OCI-LY7 (cell line): ENCODE measurements at regions not wholly inside any gene's neighbourhood (a gene's known extent, or its start where the extent isn't known, plus 50 kb on each side); places are given as distances from the start of the nearest gene placed in this dataset.

ENCODE experiments used
- BruUV-seq: library from RNA; stranded (reverse); fragments of 400-500 nt; replicated peaks from 2 replicates; lab custom pipeline; 2021; lab: Mats Ljungman, UMichigan
- CTCF ChIA-PET: fragments of 300-600 bp; sonication (Branson Sonifier 250); formaldehyde crosslinking; loops from one replicate; lab custom pipeline; 2022; ENCODE audit warnings: antibody characterized with exemption; ENCODE audit not compliant: unreplicated experiment; lab: Charles Lee
- POLR2A ChIA-PET: fragments of 300-600 bp; sonication (Branson Sonifier 250); formaldehyde crosslinking; loops from one replicate; lab custom pipeline; 2022; ENCODE audit warnings: antibody characterized with exemption; lab: Charles Lee
- DNase-seq: peaks from one replicate; pipeline ENCODE4 v3.0.0-alpha.2; 2015; ENCODE audit warnings: low spot score
- H2AFZ ChIP-seq: fragments of 200-600 bp; sonication (generic), shearing (Covaris generic); 2 replicates; pipeline ENCODE4 v1.6.1; 2014; ENCODE audit warnings: mild to moderate bottlenecking, antibody characterized with exemption, low read length, moderate library complexity
- H3K27ac ChIP-seq: fragments of 200-600 bp; sonication (generic); 2 replicates; pipeline ENCODE4 v1.5.1; 2014; ENCODE audit warnings: mixed run types, low read depth, mild to moderate bottlenecking, moderate library complexity, low read length, inconsistent platforms; ENCODE audit not compliant: poor library complexity, severe bottlenecking
- H3K36me3 ChIP-seq: fragments of 200-600 bp; sonication (generic); 2 replicates; pipeline ENCODE4 v1.6.1; 2014; ENCODE audit warnings: mild to moderate bottlenecking, antibody characterized with exemption, low read length, moderate library complexity, mixed read lengths; ENCODE audit not compliant: insufficient read depth
- H3K4me1 ChIP-seq: fragments of 200-600 bp; sonication (generic); 2 replicates; pipeline ENCODE4 v1.5.1; 2014; ENCODE audit warnings: mild to moderate bottlenecking, low read length; ENCODE audit not compliant: insufficient read depth, poor library complexity, severe bottlenecking
- H3K4me2 ChIP-seq: fragments of 200-600 bp; sonication (generic); 2 replicates; pipeline ENCODE4 v1.6.1; 2014; ENCODE audit warnings: mild to moderate bottlenecking, low read length
- H3K4me3 ChIP-seq: fragments of 200-600 bp; sonication (generic); 2 replicates; pipeline ENCODE4 v1.5.1; 2014; ENCODE audit warnings: mild to moderate bottlenecking, low read depth, low read length; ENCODE audit not compliant: poor library complexity, severe bottlenecking
- H3K79me2 ChIP-seq: fragments of 200-600 bp; sonication (generic); 2 replicates; pipeline ENCODE4 v1.6.1; 2016; ENCODE audit warnings: low read depth, mild to moderate bottlenecking, low read length, moderate library complexity, mixed read lengths; ENCODE audit not compliant: insufficient read depth
- H3K9me2 ChIP-seq: fragments of 200-600 bp; sonication (generic); 2 replicates; pipeline ENCODE4 v1.6.1; 2016; ENCODE audit warnings: mild to moderate bottlenecking, low read length, mixed read lengths; ENCODE audit not compliant: insufficient read depth
- H3K9me3 ChIP-seq: fragments of 200-600 bp; sonication (generic); 2 replicates; pipeline ENCODE4 v1.6.1; 2014; ENCODE audit warnings: mild to moderate bottlenecking, mixed run types, low read length, mixed read lengths
- H4K20me1 ChIP-seq: fragments of 200-600 bp; sonication (generic); 2 replicates; pipeline ENCODE4 v1.6.1; 2014; ENCODE audit warnings: mild to moderate bottlenecking, antibody characterized with exemption, low read length, moderate library complexity, mixed read lengths; ENCODE audit not compliant: insufficient read depth
- EZH2phosphoT487 ChIP-seq: fragments of 200-600 bp; sonication (generic); IDR thresholded peaks from 2 replicates; pipeline ENCODE4 v1.6.1; 2018; ENCODE audit warnings: low read depth, borderline replicate concordance, mild to moderate bottlenecking, mixed run types, antibody characterized with exemption, low read length, moderate library complexity, mixed read lengths
- intact Hi-C: fragments of 100-400 bp; cut with micrococcal nuclease; formaldehyde crosslinking; loops from one replicate; pipeline ENCODE4 v1.10.0; 2022; ENCODE audit not compliant: unreplicated experiment
- TF ChIP-seq, protein P1 (sequence below): fragments of 200-600 bp; sonication (generic); conservative IDR thresholded peaks from 2 replicates; pipeline ENCODE4 v1.5.1; 2014; ENCODE audit warnings: mild to moderate bottlenecking, antibody characterized with exemption, low read length, moderate library complexity, mixed read lengths

DNA sequence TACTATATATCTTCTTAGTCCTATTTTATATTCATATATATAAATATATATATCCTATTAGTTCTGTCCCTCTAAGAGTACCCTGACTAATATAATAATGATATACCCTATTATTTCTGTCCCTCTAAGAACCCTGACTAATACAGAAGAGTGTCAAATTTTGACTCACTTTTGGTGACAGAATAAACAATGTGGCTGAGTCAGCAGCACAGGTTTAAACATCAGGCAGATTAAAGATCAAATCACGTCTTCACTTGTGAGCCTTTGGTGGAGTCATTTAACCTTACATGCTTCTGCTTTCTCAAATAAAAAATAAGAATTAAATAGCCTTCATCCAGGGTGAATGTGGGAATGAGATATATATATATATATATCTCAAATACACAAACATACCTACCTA is 615.9 kb upstream of the GCFC2 start:
- Histone ChIP-seq H3K9me2 (no peaks in the 10 kb centered on the region), H3K4me3 (no peak overlapping the region), H3K36me3 (no peaks in the 10 kb centered on the region), H3K4me1 (no peaks in the 10 kb centered on the region), H4K20me1 (no peaks in the 10 kb centered on the region), H3K79me2 (no peaks in the 10 kb centered on the region), H3K9me3 (no peaks in the 10 kb centered on the region), H3K27ac (no peak overlapping the region), H2AFZ (no peak overlapping the region), H3K4me2 (no peak overlapping the region)
- POLR2A ChIA-PET = no interaction called here
- intact Hi-C loops = no loop called here
- no TSS peak for BruUV-seq
- CTCF ChIA-PET = no interaction called here
- TF ChIP-seq EZH2phosphoT487 = no peak
- TF ChIP-seq, protein P1, sequence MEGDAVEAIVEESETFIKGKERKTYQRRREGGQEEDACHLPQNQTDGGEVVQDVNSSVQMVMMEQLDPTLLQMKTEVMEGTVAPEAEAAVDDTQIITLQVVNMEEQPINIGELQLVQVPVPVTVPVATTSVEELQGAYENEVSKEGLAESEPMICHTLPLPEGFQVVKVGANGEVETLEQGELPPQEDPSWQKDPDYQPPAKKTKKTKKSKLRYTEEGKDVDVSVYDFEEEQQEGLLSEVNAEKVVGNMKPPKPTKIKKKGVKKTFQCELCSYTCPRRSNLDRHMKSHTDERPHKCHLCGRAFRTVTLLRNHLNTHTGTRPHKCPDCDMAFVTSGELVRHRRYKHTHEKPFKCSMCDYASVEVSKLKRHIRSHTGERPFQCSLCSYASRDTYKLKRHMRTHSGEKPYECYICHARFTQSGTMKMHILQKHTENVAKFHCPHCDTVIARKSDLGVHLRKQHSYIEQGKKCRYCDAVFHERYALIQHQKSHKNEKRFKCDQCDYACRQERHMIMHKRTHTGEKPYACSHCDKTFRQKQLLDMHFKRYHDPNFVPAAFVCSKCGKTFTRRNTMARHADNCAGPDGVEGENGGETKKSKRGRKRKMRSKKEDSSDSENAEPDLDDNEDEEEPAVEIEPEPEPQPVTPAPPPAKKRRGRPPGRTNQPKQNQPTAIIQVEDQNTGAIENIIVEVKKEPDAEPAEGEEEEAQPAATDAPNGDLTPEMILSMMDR = no peak
- DNase-seq = no peak

DNA sequence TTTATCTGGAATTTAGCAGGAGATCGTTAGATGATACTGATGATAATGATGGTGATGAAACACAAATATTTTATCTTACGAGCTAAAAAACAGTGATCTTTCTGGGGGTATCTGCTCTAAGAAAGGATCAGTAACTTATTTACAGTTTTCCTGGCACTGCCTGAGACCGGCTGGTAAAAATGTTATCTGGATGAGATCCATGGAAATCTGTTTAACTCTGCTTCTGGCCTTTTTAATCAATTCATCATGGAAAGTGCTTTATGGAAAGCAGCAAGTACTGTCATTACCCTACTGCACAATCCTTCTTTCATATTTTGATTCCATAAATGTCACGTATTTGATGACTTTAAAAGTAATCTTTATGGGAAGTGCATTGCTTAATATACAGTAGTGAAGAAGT is 612.7 kb upstream of the GCFC2 start:
- no peak for DNase-seq
- Histone ChIP-seq H3K9me3 (no peaks in the 10 kb centered on the region), H2AFZ (no peak overlapping the region), H3K9me2 (no peaks in the 10 kb centered on the region), H3K4me3 (no peak overlapping the region), H4K20me1 (no peaks in the 10 kb centered on the region), H3K4me2 (no peak overlapping the region), H3K36me3 (no peaks in the 10 kb centered on the region), H3K27ac (no peak overlapping the region), H3K4me1 (no peaks in the 10 kb centered on the region), H3K79me2 (no peaks in the 10 kb centered on the region)
- TF ChIP-seq EZH2phosphoT487 = no peak
- TF ChIP-seq, protein P1 = no peak
- ChIA-PET POLR2A (interaction anchor here (1.1 kb wide), 1 partner anchor 14 kb away, joined by 3 read pairs; no protein-coding TSS in a partner anchor), CTCF (no interaction called here)
- BruUV-seq = no TSS peak
- intact Hi-C loops = no loop called here

DNA sequence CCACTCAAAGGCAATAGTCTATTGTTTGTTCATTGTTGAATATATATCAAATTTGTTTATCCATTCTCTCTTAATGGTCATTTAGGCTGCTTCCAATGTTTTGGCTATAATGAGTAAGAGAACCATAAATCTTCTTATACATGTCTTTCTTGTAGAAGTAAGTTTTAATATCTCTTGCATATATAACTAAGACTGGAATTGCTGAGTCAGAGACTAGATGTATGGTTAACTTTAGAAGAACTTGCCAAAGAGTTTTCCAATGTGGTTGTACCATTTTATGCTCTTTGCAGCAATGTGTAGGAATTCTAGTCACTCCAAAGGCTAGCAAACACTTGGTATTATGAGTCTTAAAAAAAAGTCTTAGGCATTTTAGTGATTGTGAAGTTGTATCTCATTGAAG is 610.0 kb upstream of the GCFC2 start:
- no peak overlapping the region for H3K4me3 ChIP-seq

More for the DNA sequence above, 610.0 kb upstream of the GCFC2 start:
- Histone ChIP-seq H3K27ac (no peak overlapping the region), H3K4me2 (no peak overlapping the region), H2AFZ (no peak overlapping the region), H3K9me2 (no peaks in the 10 kb centered on the region), H3K36me3 (no peaks in the 10 kb centered on the region), H4K20me1 (no peaks in the 10 kb centered on the region), H3K79me2 (no peaks in the 10 kb centered on the region), H3K9me3 (no peaks in the 10 kb centered on the region), H3K4me1 (no peaks in the 10 kb centered on the region)
- intact Hi-C loops = no loop called here
- TF ChIP-seq, protein P1 = no peak
- POLR2A ChIA-PET = interaction anchor here (0.5 kb wide), 1 partner anchor 11 kb away, joined by 4 read pairs; no protein-coding TSS in a partner anchor
- CTCF ChIA-PET = no interaction called here
- DNase-seq = no peak
- no TSS peak for BruUV-seq
